ENCODE measurements at regions not wholly inside any gene's neighbourhood (a gene's known extent, or its start where the extent isn't known, plus 50 kb on each side); places are given as distances from the start of the nearest gene placed in this dataset.

DNA sequence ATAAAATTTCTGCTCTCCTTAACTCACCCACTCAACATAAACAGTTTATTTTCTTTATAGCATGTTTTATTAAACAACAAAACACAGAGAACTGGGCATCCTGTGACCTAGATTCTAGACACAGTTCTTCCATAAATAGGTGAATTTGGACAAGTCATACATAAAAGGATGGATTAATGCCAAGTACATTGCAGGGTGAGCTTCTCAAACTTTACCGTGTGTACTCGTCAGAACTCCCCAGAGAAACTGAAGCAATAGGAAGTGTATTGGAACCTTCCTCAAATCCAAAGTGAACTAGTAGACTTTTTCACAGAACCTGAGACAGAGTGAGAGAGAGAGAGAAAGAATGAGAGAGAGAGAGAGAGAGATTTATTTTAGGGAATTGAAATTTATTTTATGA is 139.7 kb downstream of the CD47 start:
- Mint-ChIP-seq H3K9me3 (no peaks in the 10 kb centered on the region), H3K27me3 (no peaks in the 10 kb centered on the region), H3K27ac (no peak overlapping the region), H3K36me3 (no peaks in the 10 kb centered on the region), H3K4me1 (ENCODE audit: unreplicated experiment) (peaks cover 3% of the 10 kb centered on the region), H3K4me3 (no peak overlapping the region)
- TF ChIP-seq, protein P1, sequence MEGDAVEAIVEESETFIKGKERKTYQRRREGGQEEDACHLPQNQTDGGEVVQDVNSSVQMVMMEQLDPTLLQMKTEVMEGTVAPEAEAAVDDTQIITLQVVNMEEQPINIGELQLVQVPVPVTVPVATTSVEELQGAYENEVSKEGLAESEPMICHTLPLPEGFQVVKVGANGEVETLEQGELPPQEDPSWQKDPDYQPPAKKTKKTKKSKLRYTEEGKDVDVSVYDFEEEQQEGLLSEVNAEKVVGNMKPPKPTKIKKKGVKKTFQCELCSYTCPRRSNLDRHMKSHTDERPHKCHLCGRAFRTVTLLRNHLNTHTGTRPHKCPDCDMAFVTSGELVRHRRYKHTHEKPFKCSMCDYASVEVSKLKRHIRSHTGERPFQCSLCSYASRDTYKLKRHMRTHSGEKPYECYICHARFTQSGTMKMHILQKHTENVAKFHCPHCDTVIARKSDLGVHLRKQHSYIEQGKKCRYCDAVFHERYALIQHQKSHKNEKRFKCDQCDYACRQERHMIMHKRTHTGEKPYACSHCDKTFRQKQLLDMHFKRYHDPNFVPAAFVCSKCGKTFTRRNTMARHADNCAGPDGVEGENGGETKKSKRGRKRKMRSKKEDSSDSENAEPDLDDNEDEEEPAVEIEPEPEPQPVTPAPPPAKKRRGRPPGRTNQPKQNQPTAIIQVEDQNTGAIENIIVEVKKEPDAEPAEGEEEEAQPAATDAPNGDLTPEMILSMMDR (conservative IDR thresholded peaks at IDR 0.05), result no peak
- no peak for DNase-seq (ENCODE audit: extremely low spot score, unreplicated experiment)

DNA sequence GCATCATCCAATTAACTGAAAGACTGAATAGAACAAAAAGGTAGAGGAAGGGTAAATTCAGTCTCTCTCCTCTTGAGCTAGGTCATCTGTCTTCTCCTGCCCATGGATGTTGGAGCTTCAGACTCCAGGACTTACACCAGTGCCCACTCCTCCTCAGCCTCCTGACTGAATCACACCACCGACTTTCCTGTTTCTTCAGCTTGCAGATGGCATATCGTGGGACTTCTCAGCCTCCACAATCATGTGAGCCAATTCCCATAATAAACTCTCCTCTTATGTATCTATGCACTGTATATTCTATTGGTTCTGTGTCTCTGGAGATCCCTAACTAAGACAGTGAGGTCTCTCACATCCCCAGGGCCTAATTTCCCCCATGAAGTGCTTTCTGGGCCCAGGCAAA is 140.4 kb downstream of the CD47 start:
- H3K4me3 Mint-ChIP-seq, result no peak overlapping the region
- no peaks in the 10 kb centered on the region for H3K9me3 Mint-ChIP-seq
- H3K27ac Mint-ChIP-seq, result no peak overlapping the region
- no peak for DNase-seq (ENCODE audit: extremely low spot score, unreplicated experiment)
- TF ChIP-seq, protein P1 (conservative IDR thresholded peaks at IDR 0.05), result no peak
- H3K36me3 Mint-ChIP-seq, result no peaks in the 10 kb centered on the region
- no peaks in the 10 kb centered on the region for H3K27me3 Mint-ChIP-seq
- H3K4me1 Mint-ChIP-seq (ENCODE audit: unreplicated experiment), result peaks cover 3% of the 10 kb centered on the region

DNA sequence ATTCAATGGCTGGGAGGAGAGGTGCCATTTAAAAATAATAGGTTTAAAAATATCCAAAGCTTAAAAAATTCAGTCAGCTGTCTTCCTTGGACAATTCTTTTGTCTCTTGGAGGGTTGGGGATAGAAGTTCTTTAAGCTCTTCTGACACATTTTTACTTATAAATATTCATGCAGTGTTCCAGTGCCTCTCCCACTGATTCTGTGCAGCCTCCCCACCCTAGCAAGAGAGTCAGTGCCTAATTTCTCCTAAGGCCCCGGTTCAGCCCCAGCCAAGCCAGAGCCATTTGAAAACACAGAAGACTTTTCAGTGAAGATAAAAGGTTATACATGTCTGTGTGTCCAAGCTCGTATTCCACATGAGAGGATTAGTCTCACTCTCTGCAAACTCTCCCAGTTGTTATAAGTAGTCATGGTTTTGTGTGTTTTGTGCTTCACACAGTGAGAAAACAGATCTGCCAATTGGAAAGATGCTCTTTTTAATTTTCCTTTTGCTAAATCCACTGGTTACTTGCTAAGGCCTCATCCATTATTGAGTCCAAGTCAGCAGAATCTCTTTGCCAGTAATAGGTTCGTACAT is 141.3 kb downstream of the CD47 start:
- TF ChIP-seq, protein P1 (conservative IDR thresholded peaks at IDR 0.05), result no peak

DNA sequence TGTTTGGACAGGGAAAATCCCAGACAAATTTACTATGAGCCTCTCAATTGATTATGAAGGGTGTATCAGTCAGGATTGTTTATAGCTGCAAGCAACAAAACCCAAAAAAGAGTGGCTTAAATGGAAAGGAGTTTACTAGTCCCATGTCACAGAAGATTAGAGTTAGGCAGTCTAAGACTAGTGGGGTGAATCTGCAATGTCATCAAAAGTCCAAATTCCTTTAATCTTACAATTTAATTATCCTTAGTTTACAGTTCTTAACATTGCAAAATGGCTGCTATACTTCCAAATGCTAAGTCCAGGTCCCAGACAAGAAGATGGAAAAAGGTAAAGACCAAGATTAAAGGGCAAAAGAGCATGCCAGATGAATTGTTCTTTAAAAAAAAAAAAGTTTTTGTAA is 143.6 kb downstream of the CD47 start:
- no peak overlapping the region for H3K27ac Mint-ChIP-seq
- no peaks in the 10 kb centered on the region for H3K36me3 Mint-ChIP-seq
- no peak overlapping the region for H3K4me3 Mint-ChIP-seq
- H3K27me3 Mint-ChIP-seq, result no peaks in the 10 kb centered on the region
- no peak for DNase-seq (ENCODE audit: extremely low spot score, unreplicated experiment)
- TF ChIP-seq, protein P1 (conservative IDR thresholded peaks at IDR 0.05), result no peak
- no peaks in the 10 kb centered on the region for H3K9me3 Mint-ChIP-seq
- no peaks in the 10 kb centered on the region for H3K4me1 Mint-ChIP-seq (ENCODE audit: unreplicated experiment)

More for the DNA sequence above, 141.3 kb downstream of the CD47 start:
- no peak for DNase-seq (ENCODE audit: extremely low spot score, unreplicated experiment)
- Mint-ChIP-seq H3K36me3 (no peaks in the 10 kb centered on the region), H3K27ac (no peak overlapping the region), H3K27me3 (no peaks in the 10 kb centered on the region), H3K9me3 (no peaks in the 10 kb centered on the region), H3K4me1 (ENCODE audit: unreplicated experiment) (peaks cover 3% of the 10 kb centered on the region), H3K4me3 (no peak overlapping the region)

DNA sequence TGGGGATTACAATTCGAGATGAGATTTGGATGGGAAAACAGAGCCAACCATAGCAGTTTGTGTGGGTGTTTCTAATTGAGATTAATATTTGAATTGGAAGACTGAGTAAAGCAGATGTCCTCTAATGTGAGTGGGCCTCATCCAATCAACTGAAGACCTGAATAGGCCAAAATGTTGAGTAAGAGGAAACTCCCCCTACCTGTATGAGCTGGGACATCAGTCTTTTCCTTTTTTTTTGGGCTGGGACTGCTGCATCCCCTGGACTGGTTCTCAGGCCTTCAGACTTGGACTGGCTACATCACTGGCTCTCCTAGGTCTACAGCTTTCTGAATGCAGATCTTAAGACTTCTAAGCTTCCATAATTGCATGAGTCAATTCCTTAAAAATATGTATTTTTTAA is 144.1 kb downstream of the CD47 start:
- Mint-ChIP-seq H3K27ac (no peak overlapping the region), H3K36me3 (no peaks in the 10 kb centered on the region), H3K9me3 (no peaks in the 10 kb centered on the region), H3K4me1 (ENCODE audit: unreplicated experiment) (no peaks in the 10 kb centered on the region), H3K4me3 (no peak overlapping the region), H3K27me3 (no peaks in the 10 kb centered on the region)
- DNase-seq (ENCODE audit: extremely low spot score, unreplicated experiment), result no peak
- TF ChIP-seq, protein P1 (conservative IDR thresholded peaks at IDR 0.05), result no peak
